ENCODE measurements at regions not wholly inside any gene's neighbourhood (a gene's known extent, or its start where the extent isn't known, plus 50 kb on each side); places are given as distances from the start of the nearest gene placed in this dataset.

GRCh38 chr12:21025656-21026055 is 105.3 kb upstream of the SLCO1B1 start (continued):
- TF ChIP-seq ZNF462 (CRISPR knock-in tag; IDR thresholded peaks at IDR 0.05) = no peak
- TF ChIP-seq STAT1 (IDR thresholded peaks at IDR 0.05; ENCODE audit: unreplicated experiment) = no peak

- Mint-ChIP-seq H3K4me3 (no peak overlapping the region), H3K27ac (no peak overlapping the region), H3K36me3 (ENCODE audit: low read depth) (no peaks in the 10 kb centered on the region; the same call in 2 of the 3 replicates), H3K9me3 (peaks cover 3% of the 10 kb centered on the region; the same call in 1 of the 3 replicates), H3K4me1 (no peaks in the 10 kb centered on the region), H3K27me3 (ENCODE audit: insufficient read depth, low read depth, poor library complexity) (no peaks in the 10 kb centered on the region)
- no peak overlapping the region for H3K27ac ChIP-seq (ENCODE audit: low read depth)
- no peak overlapping the region for H3K4me2 ChIP-seq
- no peaks in the 10 kb centered on the region for H4K20me1 ChIP-seq (replicated peaks; ENCODE audit: insufficient read depth)
- H3K4me3 ChIP-seq = no peak overlapping the region
- H2AFZ ChIP-seq = no peak overlapping the region
- no peaks in the 10 kb centered on the region for H3K79me2 ChIP-seq (replicated peaks; ENCODE audit: insufficient read depth)
- DNase-seq (ENCODE audit: low spot score) = no peak
- no peaks in the 10 kb centered on the region for H3K9me2 ChIP-seq (ENCODE audit: insufficient read depth)
- no peaks in the 10 kb centered on the region for H3K4me1 ChIP-seq (ENCODE audit: insufficient read depth)
- H3K36me3 ChIP-seq (ENCODE audit: insufficient read depth) = no peaks in the 10 kb centered on the region
- no peak for ATAC-seq
- no peaks in the 10 kb centered on the region for H3K27me3 ChIP-seq (ENCODE audit: insufficient read depth)
- H3F3A ChIP-seq (replicated peaks; ENCODE audit: low read depth) = no peaks in the 10 kb centered on the region
- TF ChIP-seq REST (IDR thresholded peaks at IDR 0.05; ENCODE audit: unreplicated experiment) (no peak), EZH2 (IDR thresholded peaks at IDR 0.05; ENCODE audit: low read depth, unreplicated experiment) (no peak), EZH2phosphoT487 (IDR thresholded peaks at IDR 0.05; ENCODE audit: unreplicated experiment) (no peak)
- TF ChIP-seq, protein P1, sequence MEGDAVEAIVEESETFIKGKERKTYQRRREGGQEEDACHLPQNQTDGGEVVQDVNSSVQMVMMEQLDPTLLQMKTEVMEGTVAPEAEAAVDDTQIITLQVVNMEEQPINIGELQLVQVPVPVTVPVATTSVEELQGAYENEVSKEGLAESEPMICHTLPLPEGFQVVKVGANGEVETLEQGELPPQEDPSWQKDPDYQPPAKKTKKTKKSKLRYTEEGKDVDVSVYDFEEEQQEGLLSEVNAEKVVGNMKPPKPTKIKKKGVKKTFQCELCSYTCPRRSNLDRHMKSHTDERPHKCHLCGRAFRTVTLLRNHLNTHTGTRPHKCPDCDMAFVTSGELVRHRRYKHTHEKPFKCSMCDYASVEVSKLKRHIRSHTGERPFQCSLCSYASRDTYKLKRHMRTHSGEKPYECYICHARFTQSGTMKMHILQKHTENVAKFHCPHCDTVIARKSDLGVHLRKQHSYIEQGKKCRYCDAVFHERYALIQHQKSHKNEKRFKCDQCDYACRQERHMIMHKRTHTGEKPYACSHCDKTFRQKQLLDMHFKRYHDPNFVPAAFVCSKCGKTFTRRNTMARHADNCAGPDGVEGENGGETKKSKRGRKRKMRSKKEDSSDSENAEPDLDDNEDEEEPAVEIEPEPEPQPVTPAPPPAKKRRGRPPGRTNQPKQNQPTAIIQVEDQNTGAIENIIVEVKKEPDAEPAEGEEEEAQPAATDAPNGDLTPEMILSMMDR (conservative IDR thresholded peaks at IDR 0.05; ENCODE audit: low read depth in 2 of 2) = no peak
Measured at GRCh38 chr12:21026302-21026701, 104.7 kb upstream of the SLCO1B1 start.

Measured in GM23338 (cell line).